ENCODE measurements at regions not wholly inside any gene's neighbourhood (a gene's known extent, or its start where the extent isn't known, plus 50 kb on each side); places are given as distances from the start of the nearest gene placed in this dataset.

GRCh38 chr12:20259786-20260185, 108.6 kb upstream of the PDE3A start:
- no peak for TF ChIP-seq REST (IDR thresholded peaks at IDR 0.05; ENCODE audit: low read depth)
- no peak for TF ChIP-seq ZBTB7A (IDR thresholded peaks at IDR 0.05; ENCODE audit: low read depth)
- no peak for TF ChIP-seq NFIC (IDR thresholded peaks at IDR 0.05)
- TF ChIP-seq TAF1 (IDR thresholded peaks at IDR 0.05; ENCODE audit: low read depth): no peak
- no peak for TF ChIP-seq USF1 (IDR thresholded peaks at IDR 0.05)
- no peak for TF ChIP-seq CREB1 (IDR thresholded peaks at IDR 0.05; ENCODE audit: low read depth)
- no peak for TF ChIP-seq RAD21 (IDR thresholded peaks at IDR 0.05; ENCODE audit: low read depth)
- no peak for TF ChIP-seq EGR1 (IDR thresholded peaks at IDR 0.05)
- no peak for TF ChIP-seq CEBPB (IDR thresholded peaks at IDR 0.05)
- TF ChIP-seq MAX (IDR thresholded peaks at IDR 0.05): no peak
- TF ChIP-seq TEAD4 (IDR thresholded peaks at IDR 0.05): no peak
- TF ChIP-seq YY1 (IDR thresholded peaks at IDR 0.05; ENCODE audit: low read depth): no peak
- TF ChIP-seq EP300 (IDR thresholded peaks at IDR 0.05; ENCODE audit: borderline replicate concordance): no peak
- TF ChIP-seq TCF12 (IDR thresholded peaks at IDR 0.05; ENCODE audit: low read depth): no peak
- no peak for TF ChIP-seq FOXM1 (IDR thresholded peaks at IDR 0.05; ENCODE audit: borderline replicate concordance, low read depth)

- no peak for TF ChIP-seq FOXM1 (IDR thresholded peaks at IDR 0.05; ENCODE audit: borderline replicate concordance, low read depth)
- TF ChIP-seq TEAD4 (IDR thresholded peaks at IDR 0.05): no peak
- no peak for TF ChIP-seq TCF12 (IDR thresholded peaks at IDR 0.05; ENCODE audit: low read depth)
- no peak for TF ChIP-seq NFIC (IDR thresholded peaks at IDR 0.05)
- TF ChIP-seq MAX (IDR thresholded peaks at IDR 0.05): no peak
- no peak for TF ChIP-seq CEBPB (IDR thresholded peaks at IDR 0.05)
- no peak for TF ChIP-seq EP300 (IDR thresholded peaks at IDR 0.05; ENCODE audit: borderline replicate concordance)
- TF ChIP-seq EGR1 (IDR thresholded peaks at IDR 0.05): no peak
- TF ChIP-seq RAD21 (IDR thresholded peaks at IDR 0.05; ENCODE audit: low read depth): no peak
- no peak for TF ChIP-seq YY1 (IDR thresholded peaks at IDR 0.05; ENCODE audit: low read depth)
- no peak for TF ChIP-seq CREB1 (IDR thresholded peaks at IDR 0.05; ENCODE audit: low read depth)
Observed at GRCh38 chr12:20260851-20261250, 107.5 kb upstream of the PDE3A start.

- TF ChIP-seq TCF12 (IDR thresholded peaks at IDR 0.05; ENCODE audit: low read depth): no peak
- no peak for TF ChIP-seq CEBPB (IDR thresholded peaks at IDR 0.05)
- no peak for TF ChIP-seq MAX (IDR thresholded peaks at IDR 0.05)
- no peak for TF ChIP-seq TEAD4 (IDR thresholded peaks at IDR 0.05)
- TF ChIP-seq RAD21 (IDR thresholded peaks at IDR 0.05; ENCODE audit: low read depth): no peak
- TF ChIP-seq USF1 (IDR thresholded peaks at IDR 0.05): no peak
- no peak for TF ChIP-seq TAF1 (IDR thresholded peaks at IDR 0.05; ENCODE audit: low read depth)
- TF ChIP-seq FOXM1 (IDR thresholded peaks at IDR 0.05; ENCODE audit: borderline replicate concordance, low read depth): no peak
- TF ChIP-seq EP300 (IDR thresholded peaks at IDR 0.05; ENCODE audit: borderline replicate concordance): no peak
- TF ChIP-seq ZBTB7A (IDR thresholded peaks at IDR 0.05; ENCODE audit: low read depth): no peak
- no peak for TF ChIP-seq YY1 (IDR thresholded peaks at IDR 0.05; ENCODE audit: low read depth)
- no peak for TF ChIP-seq CREB1 (IDR thresholded peaks at IDR 0.05; ENCODE audit: low read depth)
- TF ChIP-seq EGR1 (IDR thresholded peaks at IDR 0.05): no peak
- no peak for TF ChIP-seq NFIC (IDR thresholded peaks at IDR 0.05)
- TF ChIP-seq REST (IDR thresholded peaks at IDR 0.05; ENCODE audit: low read depth): no peak
Observed at GRCh38 chr12:20262119-20262518, 106.2 kb upstream of the PDE3A start.

- TF ChIP-seq MAX (IDR thresholded peaks at IDR 0.05) (no peak), CEBPB (IDR thresholded peaks at IDR 0.05) (no peak), FOXM1 (IDR thresholded peaks at IDR 0.05; ENCODE audit: borderline replicate concordance, low read depth) (no peak), EP300 (IDR thresholded peaks at IDR 0.05; ENCODE audit: borderline replicate concordance) (no peak), TEAD4 (IDR thresholded peaks at IDR 0.05) (no peak), RAD21 (IDR thresholded peaks at IDR 0.05; ENCODE audit: low read depth) (no peak), ZBTB7A (IDR thresholded peaks at IDR 0.05; ENCODE audit: low read depth) (no peak), REST (IDR thresholded peaks at IDR 0.05; ENCODE audit: low read depth) (no peak), EGR1 (IDR thresholded peaks at IDR 0.05) (no peak), TAF1 (IDR thresholded peaks at IDR 0.05; ENCODE audit: low read depth) (no peak), NFIC (IDR thresholded peaks at IDR 0.05) (no peak)
Observed at GRCh38 chr12:20264026-20264425, 104.3 kb upstream of the PDE3A start.
